Psoas muscle (tissue), 7 donors: ENCODE measurements at regions not wholly inside any gene's neighbourhood (a gene's known extent, or its start where the extent isn't known, plus 50 kb on each side); places are given as distances from the start of the nearest gene placed in this dataset.

ENCODE experiments used
- ATAC-seq, 4 donors: fragments of 200-7000 bp; cut with Tn5 transposase; one replicate each; pipeline ENCODE4 v1.9.1; 2020; ENCODE audit warnings: moderate library complexity in 3 of 4, mild to moderate bottlenecking in 2 of 4
- DNase-seq, 2 donors: peaks; one replicate each; pipeline ENCODE4 v3.0.0-alpha.2; 2020
- H3K27ac ChIP-seq: fragments of 200-600 bp; one replicate; pipeline ENCODE4 v1.8.0; 2022
- H3K27me3 ChIP-seq, 3 donors: fragments of 200-600 bp in 1 of 3; one replicate each; pipeline versions ENCODE4 v1.6.1 to v1.8.0; 2013 to 2022; ENCODE audit warnings: low read length in 2 of 3, mild to moderate bottlenecking in 2 of 3, moderate library complexity in 1 of 3; ENCODE audit not compliant: insufficient read depth in 3 of 3
- H3K36me3 ChIP-seq, 2 donors: fragments of 200-600 bp in 1 of 2; one replicate each; pipeline versions ENCODE4 v1.6.1 to v1.8.0; 2013 to 2022; ENCODE audit warnings: low read depth in 1 of 2, mild to moderate bottlenecking in 1 of 2, moderate library complexity in 1 of 2; ENCODE audit not compliant: insufficient read depth in 1 of 2
- H3K4me1 ChIP-seq: fragments of 200-600 bp; one replicate; pipeline ENCODE4 v1.8.0; 2022
- H3K4me3 ChIP-seq: fragments of 200-600 bp; one replicate; pipeline ENCODE4 v1.8.0; 2022; ENCODE audit warnings: mild to moderate bottlenecking
- H3K9me3 ChIP-seq: fragments of 200-600 bp; one replicate; pipeline ENCODE4 v1.8.0; 2022
- CTCF ChIP-seq: fragments of 200-600 bp; IDR thresholded peaks from one replicate; pipeline ENCODE4 v1.8.0; 2022; ENCODE audit warnings: antibody characterized with exemption
- WGBS, 3 donors: extraction: QIAGEN DNeasy Blood & Tissue Kit; methylation state at CpG; one replicate each; pipeline versions ENCODE4 v1.1.6 to v1.1.7; 2013; 5-methylcytosine and 5-hydroxymethylcytosine counted together
- intact Hi-C, 2 donors: fragments of 100-400 bp; cut with DNase I; formaldehyde crosslinking; loops; one replicate each; pipeline versions ENCODE4 v1.11.0 to v1.14.2; 2022
- donor health status: healthy with polysubstance abuse.
- donor health status: DM: no; HTN: no; CAD: no; lungs with moderate emphysema.
- donor health status: Bipolar disorder and iron deficiency.
- donor health status: healthy.
- donor health status: DM: yes; HTN: yes; CAD: no.
- donor health status: DM: no; HTN: no; CAD: no.
- donor health status: DM: yes; HTN: yes; CAD: no.

- H3K4me1 ChIP-seq: no peaks in the 10 kb centered on the region
- H3K27ac ChIP-seq: no peak overlapping the region
- ATAC-seq (no peak), DNase-seq (no peak)
- intact Hi-C loops: no loop called here
- WGBS, 3 donors: 92% methylated on average over 20 of the region's 20 CpGs
- H3K36me3 ChIP-seq: no peaks in the 10 kb centered on the region
- no peaks in the 10 kb centered on the region for H3K9me3 ChIP-seq
- no peak for TF ChIP-seq CTCF
- H3K4me3 ChIP-seq: no peak overlapping the region
- H3K27me3 ChIP-seq: peaks cover 0 to 5% (median 0%) of the 10 kb centered on the region in 3 donors
Observed at GRCh38 chr2:8627019-8627691, 54.7 kb upstream of the ID2 start.

GRCh38 chr2:8627692-8628085 lies 54.2 kb upstream of the ID2 start:
- Histone ChIP-seq H3K4me1 (no peaks in the 10 kb centered on the region), H3K9me3 (no peaks in the 10 kb centered on the region), H3K4me3 (no peak overlapping the region), H3K27ac (no peak overlapping the region), H3K36me3 (no peaks in the 10 kb centered on the region), H3K27me3 (peaks cover 0 to 3% (median 0%) of the 10 kb centered on the region in 3 donors)
- TF ChIP-seq CTCF: no peak
- WGBS, 3 donors: 82 to 91% (median 84%) methylated on average over 14 of the region's 14 CpGs
- intact Hi-C loops: no loop called here
- ATAC-seq (peak in 3 of 4 donors; percentile 37 to 49 (median 47)), DNase-seq (no peak)

- no peak for TF ChIP-seq CTCF
- no peaks in the 10 kb centered on the region for H3K9me3 ChIP-seq
- H3K4me3 ChIP-seq: no peak overlapping the region
- DNase-seq: no peak
- intact Hi-C loops: no loop called here
- peaks cover 0 to 3% (median 0%) of the 10 kb centered on the region in 3 donors for H3K27me3 ChIP-seq
- WGBS, 3 donors: 80 to 83% (median 81%) methylated on average over 17 to 18 of the region's 18 CpGs
- no peaks in the 10 kb centered on the region for H3K36me3 ChIP-seq
- H3K27ac ChIP-seq: no peak overlapping the region
- H3K4me1 ChIP-seq: no peaks in the 10 kb centered on the region
- ATAC-seq: peak in 1 of 4 donors; percentile 17
Observed at GRCh38 chr2:8628179-8628865, 53.5 kb upstream of the ID2 start.

- no peaks in the 10 kb centered on the region for H3K36me3 ChIP-seq
- H3K27ac ChIP-seq: no peak overlapping the region
- intact Hi-C loops: no loop called here
- TF ChIP-seq CTCF: no peak
- peaks cover 0 to 4% (median 0%) of the 10 kb centered on the region in 3 donors for H3K27me3 ChIP-seq
- no peaks in the 10 kb centered on the region for H3K9me3 ChIP-seq
- WGBS, 3 donors: 88 to 93% (median 88%) methylated on average over 6 of the region's 6 CpGs
- no peak for DNase-seq
- ATAC-seq: no peak
- H3K4me1 ChIP-seq: no peaks in the 10 kb centered on the region
- H3K4me3 ChIP-seq: no peak overlapping the region
Observed at GRCh38 chr2:8628866-8629209, 53.0 kb upstream of the ID2 start.
